Mesothelial cell of epicardium (in vitro differentiated cells): ENCODE measurements at regions not wholly inside any gene's neighbourhood (a gene's known extent, or its start where the extent isn't known, plus 50 kb on each side); places are given as distances from the start of the nearest gene placed in this dataset.

Source experiments
- DNase-seq, 2 experiments: peaks; one replicate each; pipeline ENCODE4 v3.0.0; 2021; ENCODE audit warnings: low spot score in 2 of 2; ENCODE audit not compliant: unreplicated experiment in 2 of 2
- H3K27ac Mint-ChIP-seq: 2 replicates; pipeline ENCODE4 v1.8.0; 2021; ENCODE audit warnings: mixed read lengths
- H3K27me3 Mint-ChIP-seq: 2 replicates; pipeline ENCODE4 v1.8.0; 2021; ENCODE audit warnings: low read depth, mixed read lengths
- H3K36me3 Mint-ChIP-seq: 2 replicates; pipeline ENCODE4 v1.8.0; 2021; ENCODE audit warnings: mixed read lengths
- H3K4me1 Mint-ChIP-seq: 2 replicates; pipeline ENCODE4 v1.8.0; 2021; ENCODE audit warnings: mixed read lengths
- H3K4me3 Mint-ChIP-seq: 2 replicates; pipeline ENCODE4 v1.8.0; 2021; ENCODE audit warnings: mild to moderate bottlenecking, moderate library complexity, mixed read lengths
- H3K9me3 Mint-ChIP-seq: 2 replicates; pipeline ENCODE4 v1.8.0; 2021; ENCODE audit warnings: mixed read lengths
- TF ChIP-seq, protein P1 (sequence below): fragments of 200-600 bp; sonication (generic); IDR thresholded peaks from one replicate; pipeline ENCODE4 v1.5.0; 2021; ENCODE audit warnings: antibody characterized with exemption; ENCODE audit not compliant: unreplicated experiment

DNA sequence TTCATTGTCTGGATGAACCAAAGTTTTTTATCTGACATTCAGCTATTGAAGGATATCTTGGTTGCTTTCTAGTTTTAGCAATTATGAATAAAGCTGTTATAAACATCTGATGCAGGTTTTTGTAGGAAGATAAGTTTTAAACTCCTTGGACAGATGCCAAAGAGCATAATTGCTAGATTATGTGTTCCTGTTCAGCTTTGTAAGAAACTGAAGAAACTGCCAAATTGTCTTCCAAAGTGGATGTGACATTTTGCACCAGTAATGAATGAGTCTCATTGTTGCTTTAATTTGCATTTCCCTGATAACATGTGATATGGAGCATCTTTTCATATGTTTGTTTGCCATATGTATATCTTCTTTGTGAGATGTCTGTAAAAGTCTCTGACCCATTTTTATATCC lies 239.9 kb upstream of the TTC14 start:
- Mint-ChIP-seq H3K4me1 (no peaks in the 10 kb centered on the region), H3K36me3 (no peaks in the 10 kb centered on the region), H3K9me3 (peaks cover 5% of the 10 kb centered on the region), H3K4me3 (no peak overlapping the region), H3K27me3 (peaks cover 2% of the 10 kb centered on the region), H3K27ac (no peak overlapping the region)
- DNase-seq: no peak
- TF ChIP-seq, protein P1, sequence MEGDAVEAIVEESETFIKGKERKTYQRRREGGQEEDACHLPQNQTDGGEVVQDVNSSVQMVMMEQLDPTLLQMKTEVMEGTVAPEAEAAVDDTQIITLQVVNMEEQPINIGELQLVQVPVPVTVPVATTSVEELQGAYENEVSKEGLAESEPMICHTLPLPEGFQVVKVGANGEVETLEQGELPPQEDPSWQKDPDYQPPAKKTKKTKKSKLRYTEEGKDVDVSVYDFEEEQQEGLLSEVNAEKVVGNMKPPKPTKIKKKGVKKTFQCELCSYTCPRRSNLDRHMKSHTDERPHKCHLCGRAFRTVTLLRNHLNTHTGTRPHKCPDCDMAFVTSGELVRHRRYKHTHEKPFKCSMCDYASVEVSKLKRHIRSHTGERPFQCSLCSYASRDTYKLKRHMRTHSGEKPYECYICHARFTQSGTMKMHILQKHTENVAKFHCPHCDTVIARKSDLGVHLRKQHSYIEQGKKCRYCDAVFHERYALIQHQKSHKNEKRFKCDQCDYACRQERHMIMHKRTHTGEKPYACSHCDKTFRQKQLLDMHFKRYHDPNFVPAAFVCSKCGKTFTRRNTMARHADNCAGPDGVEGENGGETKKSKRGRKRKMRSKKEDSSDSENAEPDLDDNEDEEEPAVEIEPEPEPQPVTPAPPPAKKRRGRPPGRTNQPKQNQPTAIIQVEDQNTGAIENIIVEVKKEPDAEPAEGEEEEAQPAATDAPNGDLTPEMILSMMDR: no peak

DNA sequence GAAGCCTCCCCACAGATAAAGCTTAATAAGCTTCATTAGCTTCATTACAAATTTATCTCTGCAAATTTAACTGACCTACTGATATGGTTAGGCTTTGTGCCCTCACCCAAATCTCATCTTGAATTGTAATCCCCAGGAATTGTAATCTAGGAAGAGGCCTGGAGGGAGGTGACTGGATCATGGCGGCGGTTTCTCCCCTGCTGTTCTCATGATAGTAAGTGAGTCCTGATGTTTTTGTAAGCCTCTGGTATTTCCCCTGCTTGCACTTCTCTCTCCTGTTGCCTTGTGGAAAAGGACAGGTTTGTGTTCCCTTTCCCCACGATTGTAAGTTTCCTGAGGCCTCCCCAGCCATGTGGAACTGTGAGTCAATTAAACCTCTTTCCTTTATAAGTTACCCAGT lies 226.1 kb upstream of the TTC14 start:
- TF ChIP-seq, protein P1: no peak
- Mint-ChIP-seq H3K9me3 (peaks cover 18% of the 10 kb centered on the region), H3K4me1 (no peaks in the 10 kb centered on the region), H3K36me3 (no peaks in the 10 kb centered on the region), H3K27ac (no peak overlapping the region), H3K4me3 (no peak overlapping the region), H3K27me3 (no peaks in the 10 kb centered on the region)
- no peak for DNase-seq

DNA sequence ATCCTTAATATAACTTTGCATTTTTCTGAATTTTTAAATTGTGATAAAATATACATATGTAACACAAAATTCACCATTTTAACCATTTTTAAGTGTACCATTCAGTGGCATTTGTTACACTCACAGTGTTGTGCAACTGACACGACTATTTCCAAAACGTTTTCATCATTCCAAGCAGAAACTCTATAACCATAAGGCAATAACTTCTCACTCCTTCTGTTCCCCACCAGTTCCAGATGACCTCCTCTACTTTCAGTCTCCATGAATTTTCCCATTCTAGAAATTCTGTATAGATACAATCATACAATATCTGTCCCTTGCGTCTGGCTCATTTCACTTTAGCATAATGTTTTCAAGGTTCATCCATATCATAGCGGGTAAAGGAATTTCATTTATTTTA lies 223.5 kb upstream of the TTC14 start:
- DNase-seq: no peak
- no peaks in the 10 kb centered on the region for H3K36me3 Mint-ChIP-seq
- H3K9me3 Mint-ChIP-seq: peaks cover 3% of the 10 kb centered on the region
- H3K27ac Mint-ChIP-seq: no peak overlapping the region
- peaks cover 1% of the 10 kb centered on the region for H3K27me3 Mint-ChIP-seq
- no peaks in the 10 kb centered on the region for H3K4me1 Mint-ChIP-seq
- H3K4me3 Mint-ChIP-seq: no peak overlapping the region
- TF ChIP-seq, protein P1: no peak

DNA sequence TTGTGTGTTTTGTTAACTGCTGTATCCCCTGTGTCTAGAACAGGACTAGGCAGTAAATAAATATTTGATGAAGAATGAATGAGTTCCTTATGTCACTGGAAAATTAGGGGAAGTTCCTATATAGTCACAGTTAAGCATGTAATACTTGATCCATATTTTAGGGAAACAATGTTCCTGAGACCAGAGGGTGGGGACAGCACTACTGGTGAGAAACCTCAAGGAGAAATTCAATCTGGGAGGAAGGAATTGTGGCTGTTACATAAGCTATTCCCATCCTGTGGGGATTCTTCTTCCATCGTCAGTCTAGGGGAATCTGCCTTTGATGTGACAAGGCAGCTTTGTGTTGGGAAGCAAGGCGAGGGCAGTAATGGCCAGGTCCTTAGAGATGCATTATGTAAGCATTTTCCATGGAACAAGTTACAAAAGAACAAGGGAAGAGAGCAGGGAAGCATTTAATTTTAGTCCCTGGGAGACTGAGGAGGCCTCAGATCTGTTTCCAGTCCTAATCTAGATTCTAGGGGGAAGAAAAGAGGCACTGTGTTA lies 219.3 kb upstream of the TTC14 start:
- Mint-ChIP-seq H3K36me3 (no peaks in the 10 kb centered on the region), H3K27ac (no peak overlapping the region), H3K4me3 (no peak overlapping the region), H3K9me3 (no peaks in the 10 kb centered on the region), H3K27me3 (peaks cover 8% of the 10 kb centered on the region), H3K4me1 (no peaks in the 10 kb centered on the region)
- DNase-seq: no peak
- TF ChIP-seq, protein P1: no peak

DNA sequence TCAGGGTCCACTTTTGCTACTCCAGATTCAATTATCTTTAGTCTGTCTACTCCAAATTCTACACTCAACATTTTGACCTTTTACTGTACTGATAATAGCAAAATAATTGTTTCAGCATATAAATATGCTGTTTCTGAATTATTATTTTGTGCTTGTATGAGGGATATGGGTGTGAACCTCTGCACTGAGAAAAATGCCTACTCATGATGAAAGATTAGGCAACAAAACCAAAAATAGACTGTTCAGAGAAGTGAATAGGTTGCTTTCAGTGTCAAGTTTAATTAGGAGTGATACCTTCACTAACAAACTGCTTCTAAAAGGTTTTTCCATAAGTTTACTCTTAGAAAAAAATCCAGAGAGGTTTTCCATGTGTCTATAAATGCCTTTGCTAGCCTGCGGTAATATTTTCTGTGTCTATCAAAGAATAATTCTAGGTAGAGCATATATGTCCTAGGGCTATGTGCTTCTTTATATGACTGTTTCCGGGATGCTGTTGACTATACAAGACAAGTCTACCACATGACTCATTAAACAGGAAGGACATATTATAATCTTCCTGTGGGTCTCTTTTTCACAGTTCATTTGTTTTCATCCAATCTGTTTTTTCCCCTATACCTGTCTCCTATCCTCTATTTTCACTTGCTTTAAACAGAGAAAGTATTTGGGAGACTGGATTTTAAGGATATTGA lies 218.5 kb upstream of the TTC14 start:
- Mint-ChIP-seq H3K4me1 (no peaks in the 10 kb centered on the region), H3K36me3 (no peaks in the 10 kb centered on the region), H3K27ac (no peak overlapping the region), H3K27me3 (peaks cover 8% of the 10 kb centered on the region), H3K4me3 (no peak overlapping the region), H3K9me3 (no peaks in the 10 kb centered on the region)
- TF ChIP-seq, protein P1: no peak
- no peak for DNase-seq
